ENCODE measurements at regions not wholly inside any gene's neighbourhood (a gene's known extent, or its start where the extent isn't known, plus 50 kb on each side); places are given as distances from the start of the nearest gene placed in this dataset.

DNA sequence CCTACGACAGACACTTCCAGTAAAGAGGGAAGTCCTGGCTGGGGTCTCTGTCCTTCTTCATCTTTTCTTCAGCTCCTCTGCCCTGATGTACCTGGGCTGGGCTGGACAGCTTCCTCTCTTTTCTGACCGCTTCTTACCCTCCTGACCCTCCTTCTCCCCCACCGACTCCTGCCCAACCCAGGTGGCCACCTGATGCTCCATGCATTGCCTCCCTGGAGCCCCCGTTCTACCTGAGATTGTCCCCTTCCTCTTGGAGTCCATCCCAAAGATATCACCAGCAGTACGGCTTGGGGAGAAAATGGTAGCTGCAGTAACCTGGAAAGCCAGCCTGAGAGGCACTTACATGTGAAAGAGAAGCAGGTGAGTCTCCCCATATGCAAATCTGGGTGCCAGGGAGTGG, 566.3 kb downstream of the TCERG1L start:
- no peak for TF ChIP-seq CTCF (conservative IDR thresholded peaks at IDR 0.05)
- TF ChIP-seq ZFX (IDR thresholded peaks at IDR 0.05) = no peak
